Heart left ventricle (tissue), 13 donors: ENCODE measurements at regions not wholly inside any gene's neighbourhood (a gene's known extent, or its start where the extent isn't known, plus 50 kb on each side); places are given as distances from the start of the nearest gene placed in this dataset.

ENCODE experiments used
- POLR2A ChIP-seq, 2 donors: fragments of 450-650 bp; IDR thresholded peaks; one replicate each; pipeline ENCODE4 v1.6.1; 2017; ENCODE audit warnings: antibody characterized with exemption in 2 of 2, mild to moderate bottlenecking in 2 of 2, moderate library complexity in 2 of 2
- TF ChIP-seq, protein P1 (sequence below), 12 donors: fragments of 200-600 bp; sonication (generic) in 4 of 12; IDR thresholded peaks; one replicate each; pipeline versions ENCODE4 v1.5.0 to v1.8.0; 2018 to 2022; ENCODE audit warnings: antibody characterized with exemption in 12 of 12, mild to moderate bottlenecking in 5 of 12
- donor health status: ischemic (EF 13 %, LVEDD 7.1; RV severe dilation, severe dysfunction).
- donor health status: DM: no; HTN: yes; CAD: no.
- donor health status: DM: no; HTN: no; CAD: no.
- donor health status: ischemic (EF 25% LVEDD 6.9; RV normal size, moderate dysfunction).
- donor health status: ischemic (EF 25% LVEDD 5.7; RV mildly dilated, moderate dysfunction).
- donor health status: ischemic (EF 35%, LVEDD 5.7; RV mildly dilated, moderate dysfunction).
- donor health status: nonischemic (EF 11% LVEDD 7.7; RV severe dilation, severe dysfunction).
- donor health status: DM: yes; HTN: yes; CAD: no.
- donor health status: PGD.
- donor health status: ischemic (EF 29% LVEDD 5.4; RV normal size, mild dysfunction).
- donor health status: nonischemic (EF 23%, LVEDD 6.1; RV moderate dilation, normal function).

DNA sequence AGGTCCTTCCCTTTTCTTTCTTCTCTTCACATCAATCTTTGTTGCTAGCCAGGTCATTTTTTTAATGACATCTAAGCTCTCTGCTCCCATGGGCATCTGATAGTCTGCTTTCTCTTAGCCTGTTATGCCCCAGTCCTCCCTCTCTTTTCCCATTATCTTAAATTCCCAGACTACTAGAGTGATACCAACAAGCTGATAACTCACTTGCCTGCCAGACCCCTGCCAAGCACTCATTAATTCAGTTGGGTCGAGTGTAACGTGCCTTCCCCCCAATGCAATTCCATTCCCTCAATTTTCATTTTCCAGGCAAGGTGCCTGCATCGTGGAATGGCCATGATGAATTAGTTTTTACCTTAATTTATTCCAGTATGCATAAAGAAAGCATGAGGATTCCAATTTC is 450.8 kb upstream of the ADAMTS9 start:
- TF ChIP-seq POLR2A (IDR thresholded peaks at IDR 0.05): no peak
- TF ChIP-seq, protein P1, sequence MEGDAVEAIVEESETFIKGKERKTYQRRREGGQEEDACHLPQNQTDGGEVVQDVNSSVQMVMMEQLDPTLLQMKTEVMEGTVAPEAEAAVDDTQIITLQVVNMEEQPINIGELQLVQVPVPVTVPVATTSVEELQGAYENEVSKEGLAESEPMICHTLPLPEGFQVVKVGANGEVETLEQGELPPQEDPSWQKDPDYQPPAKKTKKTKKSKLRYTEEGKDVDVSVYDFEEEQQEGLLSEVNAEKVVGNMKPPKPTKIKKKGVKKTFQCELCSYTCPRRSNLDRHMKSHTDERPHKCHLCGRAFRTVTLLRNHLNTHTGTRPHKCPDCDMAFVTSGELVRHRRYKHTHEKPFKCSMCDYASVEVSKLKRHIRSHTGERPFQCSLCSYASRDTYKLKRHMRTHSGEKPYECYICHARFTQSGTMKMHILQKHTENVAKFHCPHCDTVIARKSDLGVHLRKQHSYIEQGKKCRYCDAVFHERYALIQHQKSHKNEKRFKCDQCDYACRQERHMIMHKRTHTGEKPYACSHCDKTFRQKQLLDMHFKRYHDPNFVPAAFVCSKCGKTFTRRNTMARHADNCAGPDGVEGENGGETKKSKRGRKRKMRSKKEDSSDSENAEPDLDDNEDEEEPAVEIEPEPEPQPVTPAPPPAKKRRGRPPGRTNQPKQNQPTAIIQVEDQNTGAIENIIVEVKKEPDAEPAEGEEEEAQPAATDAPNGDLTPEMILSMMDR (IDR thresholded peaks at IDR 0.05): no peak
